A172 (cell line): ENCODE measurements at regions not wholly inside any gene's neighbourhood (a gene's known extent, or its start where the extent isn't known, plus 50 kb on each side); places are given as distances from the start of the nearest gene placed in this dataset.

Experiments used
- DNase-seq: peaks from one replicate; pipeline ENCODE4 v3.0.0-alpha.2; 2015; ENCODE audit warnings: low spot score

GRCh38 chr9:1960342-1961042 is 54.7 kb upstream of the SMARCA2 start:
- DNase-seq = no peak

GRCh38 chr9:1962122-1962521 is 53.0 kb upstream of the SMARCA2 start:
- DNase-seq = no peak

DNA sequence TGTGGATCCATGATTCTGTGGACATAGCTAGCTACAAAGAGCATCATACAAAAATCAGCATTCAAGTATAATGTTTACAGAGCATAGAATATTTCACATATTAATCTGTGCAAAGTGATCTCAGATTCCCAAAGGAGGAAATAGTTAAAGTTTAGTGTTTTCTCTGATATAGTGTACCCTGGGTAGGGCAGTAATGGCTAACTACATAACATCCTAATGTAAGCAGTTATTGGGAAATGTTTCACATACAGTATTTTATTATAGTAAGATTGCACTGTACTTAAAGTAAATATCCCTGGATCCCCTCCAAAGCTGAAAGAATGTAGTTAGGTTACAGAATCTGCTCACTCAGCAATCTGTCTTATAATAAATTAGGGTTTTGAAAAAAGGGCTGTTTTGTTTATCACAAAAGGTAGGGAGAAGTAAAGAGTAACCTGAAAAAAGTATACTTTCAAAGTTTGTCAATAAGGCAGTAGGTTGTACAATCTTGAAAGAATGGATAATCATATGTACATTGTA is 52.5 kb upstream of the SMARCA2 start:
- DNase-seq = no peak

DNA sequence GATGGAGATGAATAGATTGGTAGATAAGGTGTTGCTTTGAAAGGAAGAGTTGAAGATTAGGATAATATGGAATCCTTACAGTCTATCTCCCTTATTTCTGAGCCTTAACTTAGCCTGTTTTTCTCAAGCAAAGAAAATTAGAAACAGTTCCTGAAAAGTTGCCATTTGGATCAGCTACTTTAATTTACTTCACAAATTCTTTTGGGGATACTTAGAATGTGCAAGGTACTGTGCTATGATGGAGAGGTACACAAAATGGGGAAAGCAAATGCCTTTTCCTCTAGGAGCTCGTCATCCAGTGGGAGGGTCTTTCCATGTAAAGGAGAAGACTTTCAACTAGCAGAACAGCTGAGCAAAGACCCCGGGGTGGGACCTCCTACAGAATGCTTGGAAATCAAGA is 51.1 kb upstream of the SMARCA2 start:
- DNase-seq = no peak
